GM19240 (cell line): ENCODE measurements at regions not wholly inside any gene's neighbourhood (a gene's known extent, or its start where the extent isn't known, plus 50 kb on each side); places are given as distances from the start of the nearest gene placed in this dataset.

Experiments
- DNase-seq: peaks from one replicate; pipeline ENCODE4 v3.0.0; 2011; ENCODE audit warnings: low spot score; ENCODE audit not compliant: insufficient read length

DNA sequence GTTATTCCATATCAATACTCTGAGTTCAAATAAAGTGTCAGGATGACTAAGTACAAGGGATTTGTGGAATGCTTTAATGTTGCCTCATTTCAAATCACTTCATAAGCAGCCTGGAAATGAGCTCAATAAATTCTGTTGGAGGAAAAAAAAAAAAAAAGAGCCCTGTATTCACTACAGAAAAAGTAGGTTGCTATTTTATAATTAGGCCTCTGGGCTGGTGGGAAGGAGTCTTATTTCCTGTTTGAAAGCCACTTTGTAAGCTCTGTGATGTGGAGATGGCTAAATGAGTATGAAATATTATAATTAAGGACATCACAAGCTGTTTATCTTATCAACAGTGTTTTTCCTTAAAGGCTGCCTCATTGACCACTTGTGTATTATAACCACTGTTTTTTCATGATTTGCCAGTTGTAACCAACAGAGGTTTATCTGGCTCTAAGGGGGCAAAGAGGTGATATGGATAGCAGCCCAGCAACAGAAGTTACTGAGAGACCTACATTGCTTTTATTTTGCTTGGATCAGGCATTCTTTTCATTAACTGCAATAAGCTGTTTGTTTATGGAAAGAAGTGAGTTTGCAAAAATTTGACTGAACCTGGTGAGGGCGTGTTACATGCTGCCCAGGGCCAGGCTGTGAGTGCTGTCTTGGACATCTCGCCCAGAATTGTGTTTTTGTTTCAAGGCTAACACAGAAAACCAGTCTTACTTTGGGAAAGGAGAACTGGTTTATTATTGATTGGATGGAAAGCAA, 563.3 kb upstream of the MAP3K7 start:
- DNase-seq, result no peak

DNA sequence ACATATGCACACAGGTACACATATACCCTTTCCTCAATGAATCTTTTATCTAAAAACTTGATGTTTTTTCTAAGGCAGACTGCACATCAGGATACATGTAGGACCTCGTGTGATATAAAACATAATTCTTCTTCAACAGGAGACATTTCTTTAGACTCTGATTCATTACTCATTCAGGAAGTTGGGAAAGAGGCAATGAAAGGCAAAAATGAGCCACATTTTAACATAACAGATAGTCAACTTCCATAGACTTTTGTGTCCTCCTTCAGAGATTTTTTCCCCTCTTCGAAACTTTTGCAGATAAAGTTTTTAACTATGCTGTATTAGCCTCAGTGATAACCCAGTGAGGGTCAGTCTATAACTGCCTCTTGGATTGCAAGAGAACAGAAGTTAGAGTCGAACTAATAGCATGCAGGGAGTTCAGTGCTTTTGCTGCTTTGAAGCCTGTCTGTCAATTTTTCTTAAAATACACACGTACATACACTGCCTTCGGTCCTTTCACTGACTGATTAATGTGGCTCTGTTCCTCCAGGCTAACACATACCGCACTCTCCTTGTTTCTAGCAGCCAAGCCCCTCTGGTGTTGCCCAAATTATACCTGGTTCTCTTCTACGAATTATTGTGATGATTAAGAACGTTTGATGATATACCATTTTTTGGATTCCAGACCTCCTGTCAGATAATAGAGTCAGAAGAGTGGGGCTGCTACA, 562.5 kb upstream of the MAP3K7 start:
- DNase-seq, result no peak

DNA sequence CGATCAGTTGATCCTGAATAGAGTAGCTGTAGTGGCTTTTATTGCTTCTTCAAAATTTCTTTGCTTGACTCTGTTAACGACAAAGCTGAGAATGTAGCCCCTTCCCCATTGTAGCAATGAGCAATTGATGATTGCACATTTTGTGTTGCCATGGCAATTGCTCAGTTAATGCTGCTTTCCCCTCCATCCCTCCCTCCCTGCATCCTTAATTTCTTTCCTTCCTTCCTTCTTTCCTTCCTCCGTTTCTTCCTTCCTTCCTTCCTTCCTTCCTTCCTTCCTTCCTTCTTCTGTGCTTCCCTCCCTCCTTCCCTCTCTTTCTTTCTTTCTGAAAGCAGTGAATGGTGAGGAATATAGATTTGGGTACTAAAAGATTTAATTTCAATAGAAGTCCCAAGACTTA, 557.3 kb upstream of the MAP3K7 start:
- no peak for DNase-seq

DNA sequence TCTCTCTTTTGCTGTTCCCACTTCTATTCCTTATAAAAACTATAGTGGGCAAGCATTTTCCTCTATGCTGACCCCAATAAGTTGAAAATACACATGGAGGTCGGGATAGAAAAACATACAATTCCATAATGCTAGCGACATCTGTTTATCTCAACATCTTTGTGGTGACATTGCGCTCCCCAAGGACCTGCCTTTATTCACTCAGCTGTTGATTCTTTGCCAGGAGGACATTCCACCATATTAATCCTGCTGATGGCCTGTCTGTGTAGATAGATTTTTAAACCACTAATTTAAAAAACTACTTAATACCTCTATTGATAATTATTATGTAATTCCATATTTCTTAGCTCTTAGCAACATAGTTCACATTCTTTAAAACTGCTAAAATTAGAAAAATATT, 555.3 kb upstream of the MAP3K7 start:
- no peak for DNase-seq

DNA sequence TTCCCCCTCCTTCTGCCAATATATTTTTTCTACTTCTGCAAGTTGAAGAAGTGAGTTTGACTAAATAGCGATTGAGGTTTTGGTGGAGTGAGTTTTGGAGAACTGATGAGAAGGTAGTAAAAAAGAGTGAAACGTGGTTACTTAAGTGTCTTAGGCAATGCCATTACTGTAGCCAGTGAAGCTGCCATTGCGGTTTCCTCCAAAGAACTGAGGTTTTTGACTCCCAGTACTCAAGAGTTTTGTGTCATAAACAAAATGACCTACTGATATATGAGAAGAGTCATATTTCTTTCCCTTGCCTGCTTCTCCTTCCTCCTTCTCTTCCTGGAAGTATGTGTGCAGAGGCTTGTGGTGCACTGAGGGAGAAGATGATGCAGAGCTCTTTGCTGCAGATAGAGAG, 554.5 kb upstream of the MAP3K7 start:
- no peak for DNase-seq

DNA sequence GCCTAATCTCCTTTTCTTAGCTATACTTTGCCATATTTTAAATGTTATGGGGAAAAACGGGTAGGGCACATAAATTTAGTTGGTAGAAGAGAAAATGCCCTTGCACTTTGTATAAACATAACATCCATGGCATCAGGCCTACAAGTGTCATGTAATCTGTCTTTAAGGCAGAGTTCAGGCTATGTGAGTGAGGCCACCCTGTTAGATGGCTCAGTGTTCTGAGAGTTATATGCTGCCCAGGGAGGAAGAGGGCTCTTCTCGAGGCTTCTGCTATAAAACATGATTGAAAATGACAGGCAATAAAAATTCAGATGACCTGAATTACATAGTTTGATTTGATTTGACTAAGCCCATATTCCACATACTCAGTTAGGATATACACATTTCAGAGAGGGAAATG, 553.6 kb upstream of the MAP3K7 start:
- no peak for DNase-seq

DNA sequence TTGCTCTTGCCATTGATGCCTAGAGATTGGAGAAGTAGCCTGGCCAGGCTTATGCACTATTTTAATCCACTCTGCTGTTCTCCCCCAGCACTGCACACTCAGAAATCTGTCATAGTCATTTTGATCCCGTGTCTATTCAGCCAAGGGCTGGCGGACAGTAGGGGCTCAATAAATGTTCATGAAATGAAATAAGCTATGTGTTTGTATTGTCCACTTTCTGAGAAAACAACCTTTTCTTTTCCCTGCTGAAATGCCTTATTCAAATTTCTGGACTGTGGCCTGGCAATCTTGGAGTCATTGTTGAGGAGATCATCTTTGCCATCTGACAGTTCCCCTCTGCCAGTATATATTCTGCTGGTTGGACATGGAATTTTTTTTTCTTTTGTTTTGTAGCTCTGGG, 550.4 kb upstream of the MAP3K7 start:
- DNase-seq, result no peak

DNA sequence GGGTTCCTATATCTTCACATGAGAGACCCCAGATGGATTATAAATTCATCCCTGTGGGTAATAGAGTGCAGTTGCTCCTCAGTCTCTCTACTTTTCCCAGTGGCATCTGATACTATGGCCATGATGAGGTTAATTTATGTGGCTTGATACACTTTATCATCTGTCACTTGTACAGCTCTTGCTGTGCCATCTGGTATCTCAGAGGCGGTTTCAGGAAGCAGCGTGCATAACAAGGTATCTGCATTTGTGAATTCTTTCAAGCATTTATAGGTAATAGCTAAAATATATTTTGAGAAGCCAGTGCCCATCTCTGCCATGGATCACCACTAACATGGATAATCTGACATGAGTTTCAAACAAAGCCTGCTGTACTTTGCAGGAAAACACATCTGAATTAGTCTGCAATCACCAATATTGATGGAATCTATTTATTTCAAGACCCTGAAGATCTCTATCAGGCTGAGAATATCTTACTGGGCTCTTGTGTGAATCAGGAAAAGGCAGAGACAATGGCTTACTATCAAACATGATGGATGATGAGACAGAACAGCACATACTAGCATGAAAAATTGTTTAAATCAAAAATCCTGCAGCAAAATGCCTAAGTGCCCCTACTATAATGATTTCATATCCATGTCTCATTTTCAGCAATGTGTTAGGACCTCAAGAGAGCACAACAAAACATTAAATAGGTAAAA, 548.7 kb upstream of the MAP3K7 start:
- DNase-seq, result no peak

DNA sequence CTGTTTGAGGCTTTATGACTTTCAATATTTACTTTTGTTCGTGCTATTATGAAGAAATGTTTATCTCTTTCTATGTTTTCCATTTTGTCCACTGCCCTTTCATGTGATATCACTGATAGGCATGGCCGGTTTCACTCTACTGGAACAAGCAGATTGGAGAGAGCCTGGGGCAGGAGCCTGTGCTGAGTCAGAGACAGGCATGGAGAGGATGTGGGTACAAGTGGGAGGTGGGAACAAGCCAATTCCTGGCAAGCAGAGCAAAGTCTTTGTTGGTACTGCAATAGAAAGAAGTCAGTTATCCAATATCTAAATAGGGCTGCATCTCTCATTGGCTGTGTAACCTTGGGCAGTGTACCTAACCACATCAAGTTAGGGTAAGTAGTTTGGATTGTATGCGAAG, 545.6 kb upstream of the MAP3K7 start:
- no peak for DNase-seq

DNA sequence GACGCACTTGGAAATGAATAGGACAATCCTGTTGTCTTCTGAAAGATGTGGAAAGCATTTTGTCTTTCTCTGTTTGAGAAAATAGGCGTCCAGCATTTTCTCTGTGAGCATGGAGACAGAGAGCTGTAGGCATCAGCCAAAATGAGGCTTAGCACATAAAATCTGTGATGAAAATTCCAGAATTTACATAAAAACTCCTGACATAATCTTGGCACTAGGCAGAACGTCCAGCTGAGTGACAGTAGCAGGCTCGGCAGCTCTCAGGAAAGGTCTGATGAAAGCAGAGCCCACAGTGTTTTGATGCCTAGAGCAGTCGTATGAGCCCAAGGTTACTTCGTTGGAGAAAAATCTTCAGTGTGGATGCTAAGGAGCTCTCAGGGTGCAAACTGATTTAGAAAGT, 543.3 kb upstream of the MAP3K7 start:
- DNase-seq, result no peak

DNA sequence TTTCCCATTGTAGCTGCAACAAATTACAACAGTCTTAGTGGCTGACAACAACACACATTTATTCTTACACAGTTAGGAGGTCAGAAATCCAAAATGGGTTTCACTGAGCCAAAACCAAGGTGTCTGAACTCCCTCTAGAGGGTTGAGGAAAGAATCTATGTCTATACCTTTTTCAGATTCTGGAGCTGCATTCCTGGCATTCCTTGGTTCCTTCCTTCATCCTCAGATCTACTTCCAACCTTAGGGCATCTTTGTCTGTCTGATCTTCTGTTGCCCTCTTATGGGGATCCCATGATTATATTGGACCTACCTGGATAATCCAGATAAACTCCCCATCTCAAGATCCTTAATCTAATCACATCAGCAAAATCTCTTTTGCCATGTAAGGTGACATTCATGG, 540.9 kb upstream of the MAP3K7 start:
- DNase-seq, result no peak

DNA sequence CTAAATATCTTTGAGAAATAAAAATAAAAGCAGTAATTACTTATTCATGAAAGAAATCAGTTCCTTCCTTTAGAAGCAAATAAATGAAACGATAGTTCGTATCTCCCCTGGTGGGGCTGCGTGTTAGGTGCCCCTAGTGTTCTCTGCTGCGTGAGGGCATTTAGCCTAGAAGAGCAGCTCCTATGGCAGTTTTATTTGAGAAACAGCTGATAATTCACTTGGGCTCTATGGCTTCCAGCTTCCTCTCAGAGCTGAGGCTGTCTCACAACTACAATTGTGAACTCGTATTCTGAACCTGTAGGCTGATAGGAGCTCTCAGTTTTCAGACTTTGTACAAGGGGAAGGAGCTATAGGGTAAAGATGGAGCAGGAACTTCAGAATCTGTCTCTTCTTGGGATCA, 540.0 kb upstream of the MAP3K7 start:
- no peak for DNase-seq

DNA sequence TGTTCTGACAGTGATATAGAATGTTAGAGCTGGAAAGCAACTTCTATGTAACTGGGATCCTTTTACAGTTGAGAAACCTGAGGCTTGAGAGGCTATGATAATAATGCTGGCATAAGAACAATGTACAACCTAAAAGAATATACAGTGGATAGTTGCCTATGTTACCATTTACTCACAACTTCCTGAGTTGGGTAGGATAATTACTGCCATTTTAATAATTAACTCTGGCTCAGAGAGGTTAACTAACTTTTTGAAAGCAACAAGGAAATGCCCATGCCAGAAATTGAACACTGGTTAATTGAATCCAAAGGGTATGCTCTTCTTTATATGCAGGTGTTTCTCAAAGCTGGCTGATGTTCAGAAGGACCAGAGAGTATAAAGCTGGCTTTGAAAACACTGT, 530.7 kb upstream of the MAP3K7 start:
- DNase-seq, result no peak

DNA sequence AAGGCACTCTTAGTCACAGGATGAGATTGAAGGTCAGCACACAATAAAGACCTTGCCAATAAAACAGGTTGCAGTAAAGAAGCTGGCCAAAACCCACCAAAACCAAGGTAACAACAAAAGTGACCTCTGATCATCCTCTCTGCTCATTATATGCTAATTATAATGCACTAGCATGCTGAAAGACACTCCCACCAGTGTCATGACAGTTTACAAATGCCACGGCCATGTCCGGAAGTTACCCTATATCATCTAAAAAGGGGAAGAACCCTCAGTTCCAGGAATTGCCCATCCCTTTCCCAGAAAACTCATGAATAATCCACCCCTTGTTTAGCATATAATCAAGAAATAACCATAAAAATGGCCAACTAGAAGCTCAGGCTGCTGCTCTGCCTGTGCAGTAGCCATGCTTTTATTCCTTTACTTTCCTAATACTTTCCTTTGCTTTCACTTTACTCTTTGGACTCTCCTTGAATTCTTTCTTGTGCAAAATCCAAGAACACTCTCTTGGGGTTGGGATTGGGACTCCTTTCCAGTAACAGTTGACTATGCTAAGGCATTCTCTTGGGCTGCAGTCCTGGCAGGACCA, 527.3 kb upstream of the MAP3K7 start:
- no peak for DNase-seq

DNA sequence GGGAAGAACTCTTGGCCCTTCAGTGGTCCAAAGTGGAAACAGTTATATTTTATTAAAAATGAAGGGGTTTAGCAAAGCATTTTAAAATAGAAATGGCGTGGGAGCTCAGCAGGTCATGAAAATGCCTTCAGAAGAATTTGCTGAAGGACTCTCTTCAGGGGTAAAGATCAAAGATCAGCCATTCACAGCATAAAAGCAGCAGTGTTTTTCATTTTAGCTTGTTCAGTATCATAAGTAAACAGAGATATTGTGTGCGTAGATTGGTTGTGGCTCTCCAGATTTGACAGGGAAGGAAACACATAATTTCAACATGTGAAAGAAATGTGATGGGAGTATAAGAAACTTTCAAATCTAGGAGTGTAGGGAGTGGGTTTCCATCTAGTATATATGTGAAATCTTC, 519.2 kb upstream of the MAP3K7 start:
- no peak for DNase-seq

DNA sequence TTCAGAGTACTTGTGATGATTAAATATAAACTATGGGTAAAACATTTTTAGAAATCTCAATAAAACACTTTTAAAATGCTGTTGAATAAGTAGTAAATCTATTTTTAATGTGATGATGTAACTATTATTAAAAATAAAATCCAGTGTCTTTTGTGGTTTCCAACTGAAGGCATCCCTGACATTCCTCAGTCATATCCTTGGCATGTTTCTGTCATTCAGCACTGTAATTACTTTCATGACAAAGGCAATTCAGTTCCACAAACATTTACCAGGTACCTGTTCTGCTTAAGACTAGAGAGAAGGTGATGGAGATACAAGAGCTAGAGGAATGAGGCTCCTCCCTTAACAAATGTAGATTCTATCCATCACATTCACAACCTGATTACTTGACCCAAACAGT, 518.7 kb upstream of the MAP3K7 start:
- DNase-seq, result no peak

DNA sequence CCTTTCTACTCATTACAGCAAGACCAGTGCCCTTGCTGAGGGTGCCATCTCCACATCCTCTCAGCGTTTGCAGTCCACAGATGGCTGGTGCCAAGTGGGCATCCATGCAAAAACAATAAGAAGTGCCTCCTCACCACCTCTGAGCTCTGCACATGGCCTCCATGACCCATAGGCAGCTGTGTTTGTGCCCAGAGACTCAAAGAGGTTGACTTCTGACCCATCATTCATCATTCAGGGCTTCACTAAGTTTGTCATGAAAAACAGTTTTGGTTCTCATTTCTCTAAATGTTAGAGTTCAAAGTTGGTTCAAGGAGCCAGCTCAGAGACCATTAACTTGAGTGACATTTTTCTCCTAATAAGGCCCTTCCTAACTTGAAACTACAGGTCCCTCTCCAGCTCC, 512.6 kb upstream of the MAP3K7 start:
- no peak for DNase-seq

DNA sequence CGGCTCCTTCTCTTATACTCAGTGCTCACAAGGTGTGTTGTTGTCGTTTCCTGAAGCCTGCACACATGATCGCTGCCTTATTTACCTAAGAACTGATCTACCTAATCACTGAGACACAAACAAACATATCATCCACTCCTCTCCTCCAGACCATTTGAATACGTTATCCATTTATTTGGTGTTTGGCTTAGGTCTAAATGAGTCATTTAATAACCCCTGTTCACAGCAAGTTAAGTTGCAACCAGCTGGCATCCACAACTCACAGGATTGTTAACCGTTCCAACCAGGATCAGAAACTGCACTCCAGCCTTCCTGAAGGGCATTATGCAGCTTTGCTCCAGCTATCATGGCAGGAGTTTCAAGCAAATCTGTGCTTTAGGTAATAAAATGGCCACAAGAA, 511.1 kb upstream of the MAP3K7 start:
- DNase-seq, result no peak

DNA sequence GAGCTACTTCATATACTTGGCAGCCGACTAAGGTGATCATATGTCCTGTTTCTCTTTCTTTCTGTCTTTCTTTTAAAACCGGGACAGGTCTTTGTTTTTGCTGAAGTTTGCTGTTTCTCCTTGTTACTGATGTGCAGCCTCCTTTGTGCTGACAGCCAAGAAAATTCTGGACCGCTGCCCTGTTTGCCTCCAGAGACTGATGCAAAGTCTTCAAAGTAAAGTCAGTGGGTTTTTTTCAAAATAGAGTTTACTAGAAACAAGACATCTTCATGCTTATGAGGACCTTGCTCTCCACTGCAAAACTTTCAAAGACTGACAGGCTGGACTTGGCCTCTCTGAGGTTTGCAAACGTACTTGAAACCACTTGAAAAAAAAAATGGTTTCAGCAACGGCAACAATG, 510.5 kb upstream of the MAP3K7 start:
- DNase-seq, result no peak

DNA sequence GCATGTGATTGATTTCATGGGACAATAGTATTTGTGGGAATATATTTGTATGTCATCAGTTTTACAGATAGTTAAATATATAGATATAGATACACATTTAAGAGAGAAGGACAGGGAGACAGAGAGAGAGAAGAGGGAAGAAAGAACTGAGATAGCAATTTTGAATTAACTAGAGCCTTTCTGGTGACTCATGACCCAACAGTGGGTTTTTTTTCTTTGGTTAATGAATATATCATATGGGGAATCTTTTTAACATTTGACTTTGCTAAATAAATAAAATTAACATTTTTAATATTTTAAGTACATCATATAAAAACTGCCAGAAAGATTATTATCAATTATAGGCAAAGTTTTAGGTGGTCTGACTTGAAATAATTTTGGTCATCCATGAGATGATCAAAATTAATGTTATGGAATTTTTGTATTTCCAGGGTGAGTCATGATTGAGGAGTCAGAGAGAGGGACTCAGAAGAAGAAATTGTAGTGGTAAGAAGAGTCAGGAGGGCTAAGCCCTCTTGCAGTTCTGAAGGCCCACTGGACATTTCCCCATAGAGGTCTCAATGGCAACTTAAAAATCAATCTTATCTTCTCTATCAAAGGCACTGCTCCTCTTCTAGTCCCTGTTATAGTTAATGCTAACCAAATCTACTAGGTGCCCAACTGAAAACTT, 508.1 kb upstream of the MAP3K7 start:
- DNase-seq, result no peak

DNA sequence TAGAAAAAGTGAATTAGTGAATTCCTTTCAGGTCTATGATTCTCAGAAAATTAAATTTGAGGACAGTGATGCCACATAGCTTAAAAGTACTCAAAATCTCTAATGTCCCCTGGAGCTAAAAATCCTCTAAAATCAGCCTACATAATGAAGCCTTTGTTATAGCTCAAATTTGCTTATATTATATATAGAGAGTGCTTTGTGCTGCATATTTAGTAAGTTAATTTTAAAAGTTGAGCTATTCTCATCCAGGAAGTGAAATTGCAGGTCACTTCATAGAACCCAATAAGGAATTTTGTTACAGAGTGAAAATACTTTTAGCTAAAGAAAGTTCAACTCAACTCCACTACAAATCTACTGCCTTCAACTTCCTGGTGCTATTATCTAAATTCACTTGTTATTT, 507.5 kb upstream of the MAP3K7 start:
- no peak for DNase-seq

DNA sequence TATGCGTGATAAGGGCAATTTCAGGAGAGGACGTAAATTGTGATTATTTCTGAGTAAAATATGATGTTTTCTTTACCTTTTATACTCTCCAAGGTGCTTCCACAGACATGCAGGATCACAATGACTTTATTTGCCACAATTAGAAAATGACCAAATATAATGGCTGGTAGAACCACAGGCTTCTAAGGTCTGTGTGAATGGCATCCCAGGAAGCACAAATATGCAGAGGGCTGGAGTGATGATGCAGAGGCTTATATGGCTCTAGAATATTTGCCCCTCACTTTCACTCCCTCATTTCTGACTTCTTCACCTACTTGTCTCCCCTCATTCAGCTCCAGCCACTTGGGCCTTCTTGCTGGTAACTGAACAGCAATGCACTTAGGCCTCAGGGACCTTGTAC, 502.1 kb upstream of the MAP3K7 start:
- no peak for DNase-seq
